ENCODE measurements at regions not wholly inside any gene's neighbourhood (a gene's known extent, or its start where the extent isn't known, plus 50 kb on each side); places are given as distances from the start of the nearest gene placed in this dataset.
"Not testable (repeated sequence)": the region's sequence is repeated elsewhere in the genome, so short reads cannot be mapped to it uniquely, and the experiment has no call there.

- Mint-ChIP-seq H3K9me3 (peaks cover 8% of the 10 kb centered on the region), H3K36me3 (ENCODE audit: low read depth) (no peaks in the 10 kb centered on the region), H3K4me3 (no peak overlapping the region), H3K4me1 (ENCODE audit: low read depth) (no peaks in the 10 kb centered on the region), H3K27ac (no peak overlapping the region), H3K27me3 (no peaks in the 10 kb centered on the region)
- intact Hi-C loops (cut with micrococcal nuclease): no loop called here
Measured at GRCh38 chr4:126888968-126889367, 743.8 kb upstream of the INTU start.

DNA sequence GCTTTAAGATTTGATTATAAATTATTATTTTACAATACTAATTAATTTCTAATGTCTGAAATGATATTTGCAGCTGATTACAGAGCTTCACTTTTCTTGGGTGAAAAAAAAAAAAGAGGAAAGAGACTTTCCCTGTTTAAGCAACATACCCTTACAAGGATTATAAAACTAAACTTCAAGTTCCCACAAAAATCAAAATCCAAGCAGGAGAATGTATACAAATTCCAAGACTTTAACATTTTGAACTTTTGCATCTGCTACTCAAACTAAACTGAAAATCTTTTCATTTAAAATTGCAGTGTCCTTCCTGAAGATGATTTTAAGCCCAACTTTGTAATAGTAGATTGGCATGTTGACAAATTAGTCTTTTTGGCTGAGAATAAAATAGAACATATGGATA, 742.4 kb upstream of the INTU start:
- Mint-ChIP-seq H3K4me1 (ENCODE audit: low read depth) (no peaks in the 10 kb centered on the region), H3K27me3 (no peaks in the 10 kb centered on the region), H3K27ac (no peak overlapping the region), H3K4me3 (no peak overlapping the region), H3K36me3 (ENCODE audit: low read depth) (no peaks in the 10 kb centered on the region), H3K9me3 (peaks cover 22% of the 10 kb centered on the region)
- intact Hi-C loops (cut with micrococcal nuclease): no loop called here

- H3K36me3 Mint-ChIP-seq (ENCODE audit: low read depth): no peaks in the 10 kb centered on the region
- no peaks in the 10 kb centered on the region for H3K4me1 Mint-ChIP-seq (ENCODE audit: low read depth)
- no peaks in the 10 kb centered on the region for H3K27me3 Mint-ChIP-seq
- H3K4me3 Mint-ChIP-seq: no peak overlapping the region
- intact Hi-C loops (cut with micrococcal nuclease): no loop called here
- H3K9me3 Mint-ChIP-seq: peaks cover 28% of the 10 kb centered on the region
- H3K27ac Mint-ChIP-seq: no peak overlapping the region
Measured at GRCh38 chr4:126890994-126891393, 741.8 kb upstream of the INTU start.

DNA sequence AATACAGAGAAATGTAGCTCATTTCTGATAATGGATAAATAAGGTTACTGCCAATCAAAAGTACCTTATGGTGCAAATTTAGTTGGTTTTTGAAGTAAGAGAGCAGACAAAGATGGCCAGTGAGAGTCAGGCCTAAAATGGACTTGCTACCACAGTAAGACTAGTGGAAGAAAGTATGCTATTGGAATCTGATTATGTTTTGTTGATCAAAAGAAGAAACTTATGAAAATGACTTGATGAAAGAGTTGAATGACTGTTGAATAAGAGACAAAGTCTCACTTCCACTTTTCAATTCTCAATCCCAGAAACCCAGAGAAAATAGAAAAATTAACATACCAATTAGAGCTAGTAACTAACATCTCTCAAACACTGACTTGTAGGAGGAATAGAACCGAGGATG, 737.8 kb upstream of the INTU start:
- H3K36me3 Mint-ChIP-seq (ENCODE audit: low read depth): no peaks in the 10 kb centered on the region
- intact Hi-C loops (cut with micrococcal nuclease): no loop called here
- no peak overlapping the region for H3K27ac Mint-ChIP-seq
- no peaks in the 10 kb centered on the region for H3K4me1 Mint-ChIP-seq (ENCODE audit: low read depth)
- no peaks in the 10 kb centered on the region for H3K27me3 Mint-ChIP-seq
- no peak overlapping the region for H3K4me3 Mint-ChIP-seq
- H3K9me3 Mint-ChIP-seq: peaks cover 64% of the 10 kb centered on the region

- no peaks in the 10 kb centered on the region for H3K36me3 Mint-ChIP-seq (ENCODE audit: low read depth)
- H3K4me1 Mint-ChIP-seq (ENCODE audit: low read depth): no peaks in the 10 kb centered on the region
- intact Hi-C loops (cut with micrococcal nuclease): no loop called here
- H3K4me3 Mint-ChIP-seq: no peak overlapping the region
- H3K27ac Mint-ChIP-seq: no peak overlapping the region
- H3K9me3 Mint-ChIP-seq: peaks cover 64% of the 10 kb centered on the region
- H3K27me3 Mint-ChIP-seq: no peaks in the 10 kb centered on the region
Measured at GRCh38 chr4:126895988-126896570, 736.7 kb upstream of the INTU start.

- H3K27ac Mint-ChIP-seq: no peak overlapping the region
- intact Hi-C loops (cut with micrococcal nuclease): no loop called here
- no peak overlapping the region for H3K4me3 Mint-ChIP-seq
- no peaks in the 10 kb centered on the region for H3K27me3 Mint-ChIP-seq
- no peaks in the 10 kb centered on the region for H3K4me1 Mint-ChIP-seq (ENCODE audit: low read depth)
- no peaks in the 10 kb centered on the region for H3K36me3 Mint-ChIP-seq (ENCODE audit: low read depth)
- H3K9me3 Mint-ChIP-seq: peaks cover 64% of the 10 kb centered on the region
Measured at GRCh38 chr4:126897038-126897437, 735.7 kb upstream of the INTU start.

DNA sequence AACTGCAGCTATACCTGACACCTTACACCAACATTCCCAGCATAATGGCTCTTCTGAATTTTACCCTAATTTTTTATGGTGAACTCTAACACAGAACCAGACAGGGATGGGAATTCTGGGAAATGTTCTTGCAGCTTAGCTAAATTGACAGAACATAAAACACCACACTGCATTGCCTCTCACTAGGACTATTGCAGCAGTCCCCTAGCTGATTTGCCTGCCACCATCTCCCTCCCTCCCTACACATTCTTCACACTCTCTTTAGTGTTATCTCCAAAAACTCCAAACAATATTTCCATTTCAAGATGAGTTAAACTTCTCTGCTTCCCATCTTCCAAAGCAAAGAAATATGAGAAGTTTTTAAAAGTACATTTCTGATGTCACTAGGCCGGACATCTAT, 733.9 kb upstream of the INTU start:
- Mint-ChIP-seq H3K27ac (no peak overlapping the region), H3K27me3 (no peaks in the 10 kb centered on the region), H3K4me3 (no peak overlapping the region), H3K9me3 (peaks cover 57% of the 10 kb centered on the region), H3K4me1 (ENCODE audit: low read depth) (no peaks in the 10 kb centered on the region), H3K36me3 (ENCODE audit: low read depth) (no peaks in the 10 kb centered on the region)
- intact Hi-C loops (cut with micrococcal nuclease): no loop called here

DNA sequence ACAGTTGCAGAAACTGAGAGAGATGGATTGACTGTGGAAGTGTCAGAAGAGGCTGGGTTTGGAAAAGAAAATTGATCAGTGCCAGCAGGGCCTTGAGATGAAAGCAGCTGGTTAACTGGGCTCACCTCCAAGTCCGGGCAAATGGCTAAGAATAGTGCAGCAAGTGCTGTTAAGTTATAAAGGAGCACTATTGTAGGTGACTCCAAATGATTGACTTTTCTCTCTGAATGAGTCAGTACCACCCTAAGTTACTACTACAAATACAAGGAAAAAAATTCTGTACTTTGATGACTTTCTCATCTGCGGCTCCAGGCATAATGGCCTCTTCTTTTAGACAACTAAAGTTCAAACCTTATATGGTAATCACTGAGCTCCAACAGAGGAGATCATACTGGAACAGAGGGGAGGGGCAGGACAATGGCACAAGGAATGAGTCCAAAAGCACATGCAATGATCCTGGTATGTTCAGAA, 733.4 kb upstream of the INTU start:
- intact Hi-C loops (cut with micrococcal nuclease): no loop called here

DNA sequence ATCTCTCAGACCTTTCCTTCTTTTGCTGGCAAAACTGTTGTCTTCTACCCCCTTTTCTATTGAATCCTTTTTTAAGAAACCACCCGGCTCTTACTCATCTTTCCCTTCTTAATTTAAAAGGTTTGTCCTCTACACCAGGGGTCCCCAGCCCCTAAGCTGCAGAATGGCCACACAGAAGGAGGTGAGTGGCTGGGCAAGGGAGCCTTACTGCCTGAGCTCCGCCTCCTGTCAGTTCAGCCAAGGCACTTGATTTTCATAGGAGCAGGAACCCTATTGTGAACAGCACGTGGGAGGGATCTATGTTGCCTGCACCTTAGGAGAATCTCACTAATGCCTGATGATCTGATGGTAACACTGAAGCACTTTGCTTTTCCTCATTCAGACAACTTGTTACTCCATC, 726.3 kb upstream of the INTU start:
- Mint-ChIP-seq H3K4me3 (no peak overlapping the region), H3K36me3 (ENCODE audit: low read depth) (no peaks in the 10 kb centered on the region), H3K9me3 (peaks cover 22% of the 10 kb centered on the region), H3K27ac (no peak overlapping the region), H3K4me1 (ENCODE audit: low read depth) (no peaks in the 10 kb centered on the region), H3K27me3 (no peaks in the 10 kb centered on the region)
- intact Hi-C loops (cut with micrococcal nuclease): no loop called here

More for the DNA sequence above, 733.4 kb upstream of the INTU start:
- Mint-ChIP-seq H3K9me3 (peaks cover 52% of the 10 kb centered on the region), H3K36me3 (ENCODE audit: low read depth) (no peaks in the 10 kb centered on the region), H3K27me3 (no peaks in the 10 kb centered on the region), H3K27ac (no peak overlapping the region), H3K4me1 (ENCODE audit: low read depth) (no peaks in the 10 kb centered on the region), H3K4me3 (no peak overlapping the region)

DNA sequence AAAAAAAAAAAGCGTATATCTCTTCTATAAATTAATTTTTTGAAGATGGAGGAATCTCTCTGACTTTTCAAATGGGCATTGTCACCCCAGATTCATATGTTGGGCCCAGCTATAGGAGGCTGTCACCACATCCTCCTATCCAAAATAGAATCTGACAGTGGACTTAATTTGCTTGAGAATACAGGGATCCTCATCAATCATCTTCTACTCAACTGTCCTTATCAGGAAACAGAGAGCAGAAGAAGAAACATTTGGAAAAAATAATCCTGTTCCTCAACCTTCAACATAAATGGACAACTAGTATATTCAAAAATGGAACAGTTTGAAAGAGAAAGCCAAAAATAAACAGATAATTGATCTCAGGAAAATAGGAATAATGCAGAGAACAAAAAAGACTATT, 725.4 kb upstream of the INTU start:
- H3K27ac Mint-ChIP-seq: no peak overlapping the region
- no peaks in the 10 kb centered on the region for H3K36me3 Mint-ChIP-seq (ENCODE audit: low read depth)
- H3K9me3 Mint-ChIP-seq: peaks cover 22% of the 10 kb centered on the region
- intact Hi-C loops (cut with micrococcal nuclease): no loop called here
- no peaks in the 10 kb centered on the region for H3K27me3 Mint-ChIP-seq
- no peaks in the 10 kb centered on the region for H3K4me1 Mint-ChIP-seq (ENCODE audit: low read depth)
- H3K4me3 Mint-ChIP-seq: no peak overlapping the region

- Mint-ChIP-seq H3K27ac (no peak overlapping the region), H3K9me3 (peaks cover 29% of the 10 kb centered on the region), H3K4me3 (no peak overlapping the region)
Measured at GRCh38 chr4:126916049-126916625, 716.6 kb upstream of the INTU start.

GRCh38 chr4:126916626-126917140, 716.1 kb upstream of the INTU start:
- peaks cover 29% of the 10 kb centered on the region for H3K9me3 Mint-ChIP-seq
- H3K27ac Mint-ChIP-seq: no peak overlapping the region
- intact Hi-C loops (cut with micrococcal nuclease): no loop called here
- no peaks in the 10 kb centered on the region for H3K36me3 Mint-ChIP-seq (ENCODE audit: low read depth)
- no peaks in the 10 kb centered on the region for H3K4me1 Mint-ChIP-seq (ENCODE audit: low read depth)
- H3K27me3 Mint-ChIP-seq: no peaks in the 10 kb centered on the region
- H3K4me3 Mint-ChIP-seq: no peak overlapping the region

More at GRCh38 chr4:126916049-126916625, 716.6 kb upstream of the INTU start:
- intact Hi-C loops (cut with micrococcal nuclease): no loop called here
- no peaks in the 10 kb centered on the region for H3K36me3 Mint-ChIP-seq (ENCODE audit: low read depth)
- no peaks in the 10 kb centered on the region for H3K27me3 Mint-ChIP-seq
- no peaks in the 10 kb centered on the region for H3K4me1 Mint-ChIP-seq (ENCODE audit: low read depth)

DNA sequence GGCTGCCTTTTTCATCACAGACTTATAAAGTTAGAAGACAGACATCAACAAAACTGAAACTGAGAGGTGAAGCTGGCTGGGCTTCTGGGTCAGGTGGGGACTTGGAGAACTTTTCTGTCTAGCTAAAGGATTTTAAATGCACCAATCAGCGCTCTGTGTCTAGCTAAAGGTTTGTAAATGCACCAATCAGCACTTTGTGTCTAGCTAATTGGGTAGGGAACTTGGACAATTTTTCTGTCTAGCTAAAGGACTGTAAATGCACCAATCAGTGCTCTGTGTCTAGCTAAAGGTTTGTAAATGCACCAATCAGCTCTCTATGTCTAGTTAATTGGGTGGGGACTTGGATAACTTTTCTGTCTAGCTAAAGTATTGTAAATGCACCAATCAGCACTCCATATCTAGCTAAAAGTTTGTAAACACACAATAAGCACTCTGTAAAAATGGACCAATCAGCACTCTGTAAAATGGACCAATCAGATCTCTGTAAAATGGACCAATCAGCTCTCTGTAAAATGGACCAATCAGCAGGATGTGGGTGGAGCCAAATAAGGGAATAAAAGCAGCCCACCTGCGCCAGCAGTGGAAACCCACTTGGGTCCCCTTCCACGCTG, 710.3 kb upstream of the INTU start:
- not testable (repeated sequence) for H3K36me3 Mint-ChIP-seq (ENCODE audit: low read depth)

GRCh38 chr4:126924237-126924636, 708.5 kb upstream of the INTU start:
- Mint-ChIP-seq H3K36me3 (ENCODE audit: low read depth) (no peaks in the 10 kb centered on the region), H3K4me3 (no peak overlapping the region), H3K4me1 (ENCODE audit: low read depth) (no peaks in the 10 kb centered on the region), H3K9me3 (peaks cover 45% of the 10 kb centered on the region), H3K27me3 (no peaks in the 10 kb centered on the region), H3K27ac (no peak overlapping the region)
- intact Hi-C loops (cut with micrococcal nuclease): no loop called here

More for the DNA sequence above, 710.3 kb upstream of the INTU start:
- H3K27me3 Mint-ChIP-seq; H3K27ac Mint-ChIP-seq; intact Hi-C loops (cut with micrococcal nuclease); H3K4me1 Mint-ChIP-seq (ENCODE audit: low read depth); H3K4me3 Mint-ChIP-seq: not testable (repeated sequence)
- peaks cover 56% of the 10 kb centered on the region for H3K9me3 Mint-ChIP-seq

All from dendritic cell treated with granulocyte-macrophage colony-stimulating factor and Interleukin-4, amounts not matched to agents 40 ng/mL and 50 ng/mL, for 4 days (primary cell).